ENCODE measurements at regions not wholly inside any gene's neighbourhood (a gene's known extent, or its start where the extent isn't known, plus 50 kb on each side); places are given as distances from the start of the nearest gene placed in this dataset.

DNA sequence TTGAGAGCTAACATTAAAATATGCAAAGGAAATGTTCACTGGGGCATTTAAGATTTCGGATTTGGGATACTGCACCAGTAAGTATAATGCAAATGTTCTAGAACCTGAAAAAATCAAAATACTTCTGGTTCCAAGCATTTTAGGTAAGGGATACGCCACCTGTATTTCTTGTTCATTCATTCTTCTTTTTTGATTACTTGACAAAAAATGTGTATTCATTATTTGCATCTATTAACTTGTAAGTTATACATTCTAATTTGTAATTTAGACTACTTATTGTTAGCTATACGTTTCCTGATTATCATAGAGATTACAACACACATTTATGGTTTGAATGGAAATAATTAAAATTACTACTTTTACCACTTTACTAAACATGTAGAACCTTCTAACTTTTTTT lies 486.9 kb downstream of the SOX5 start:
- intact Hi-C loops (cut with DNase I; ENCODE audit: low total_unique reads) (no loop called here), in situ Hi-C loops (cut with MboI; ENCODE audit: low pct_ligation_motif_present in 1 of 4, low pct_unique_long_range_greater_than_20kb in 1 of 4, low sequenced_read_pairs in 3 of 4) (no loop called here)
- no peak for TF ChIP-seq EP300 (IDR thresholded peaks at IDR 0.05; ENCODE audit: low read depth)
- no peak for TF ChIP-seq POLR2AphosphoS5 (IDR thresholded peaks at IDR 0.05)
- TF ChIP-seq, protein P1, sequence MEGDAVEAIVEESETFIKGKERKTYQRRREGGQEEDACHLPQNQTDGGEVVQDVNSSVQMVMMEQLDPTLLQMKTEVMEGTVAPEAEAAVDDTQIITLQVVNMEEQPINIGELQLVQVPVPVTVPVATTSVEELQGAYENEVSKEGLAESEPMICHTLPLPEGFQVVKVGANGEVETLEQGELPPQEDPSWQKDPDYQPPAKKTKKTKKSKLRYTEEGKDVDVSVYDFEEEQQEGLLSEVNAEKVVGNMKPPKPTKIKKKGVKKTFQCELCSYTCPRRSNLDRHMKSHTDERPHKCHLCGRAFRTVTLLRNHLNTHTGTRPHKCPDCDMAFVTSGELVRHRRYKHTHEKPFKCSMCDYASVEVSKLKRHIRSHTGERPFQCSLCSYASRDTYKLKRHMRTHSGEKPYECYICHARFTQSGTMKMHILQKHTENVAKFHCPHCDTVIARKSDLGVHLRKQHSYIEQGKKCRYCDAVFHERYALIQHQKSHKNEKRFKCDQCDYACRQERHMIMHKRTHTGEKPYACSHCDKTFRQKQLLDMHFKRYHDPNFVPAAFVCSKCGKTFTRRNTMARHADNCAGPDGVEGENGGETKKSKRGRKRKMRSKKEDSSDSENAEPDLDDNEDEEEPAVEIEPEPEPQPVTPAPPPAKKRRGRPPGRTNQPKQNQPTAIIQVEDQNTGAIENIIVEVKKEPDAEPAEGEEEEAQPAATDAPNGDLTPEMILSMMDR (IDR thresholded peaks at IDR 0.05): no peak
- TF ChIP-seq POLR2A (IDR thresholded peaks at IDR 0.05): no peak

DNA sequence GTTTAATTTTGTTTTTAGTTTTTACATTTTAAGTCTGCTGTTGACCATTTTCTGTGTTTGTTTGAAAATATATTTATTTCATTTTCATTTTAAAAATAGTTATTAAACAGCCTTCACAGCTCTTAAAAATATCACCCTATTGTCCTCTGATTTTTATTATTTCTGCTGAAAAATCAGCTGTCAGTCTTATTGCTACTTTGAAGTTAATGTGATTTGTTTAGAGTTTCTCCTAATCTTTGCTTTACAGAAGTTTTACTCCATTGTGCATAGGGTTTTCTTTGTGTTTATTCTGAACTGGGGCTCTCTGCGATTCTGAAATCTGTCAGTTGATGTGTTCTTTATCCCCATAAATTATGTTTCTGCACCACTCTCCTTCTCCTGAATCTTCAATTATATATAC lies 486.3 kb downstream of the SOX5 start:
- Histone ChIP-seq H3K27ac (no peak overlapping the region), H3K4me3 (no peak overlapping the region), H3K36me3 (no peaks in the 10 kb centered on the region), H3K27me3 (no peaks in the 10 kb centered on the region), H3K9me3 (no peaks in the 10 kb centered on the region), H3K4me1 (no peaks in the 10 kb centered on the region)
- TF ChIP-seq, protein P1 (IDR thresholded peaks at IDR 0.05): no peak
- TF ChIP-seq EP300 (IDR thresholded peaks at IDR 0.05; ENCODE audit: low read depth) (no peak), POLR2AphosphoS5 (IDR thresholded peaks at IDR 0.05) (no peak), POLR2A (IDR thresholded peaks at IDR 0.05) (no peak)
- in situ Hi-C loops (cut with MboI; ENCODE audit: low pct_ligation_motif_present in 1 of 4, low pct_unique_long_range_greater_than_20kb in 1 of 4, low sequenced_read_pairs in 3 of 4): no loop called here
- no peak for DNase-seq
- intact Hi-C loops (cut with DNase I; ENCODE audit: low total_unique reads): no loop called here
- WGBS, 2 donors (ENCODE audit: low coverage in 1 of 2): 97 to 100% methylated on average over 1 of the region's 1 CpG

More for the DNA sequence above, 486.9 kb downstream of the SOX5 start:
- no peak overlapping the region for H3K27ac ChIP-seq
- DNase-seq: no peak
- H3K36me3 ChIP-seq: no peaks in the 10 kb centered on the region
- H3K27me3 ChIP-seq: no peaks in the 10 kb centered on the region
- no peak overlapping the region for H3K4me3 ChIP-seq
- WGBS, 2 donors (ENCODE audit: low coverage in 1 of 2): 46% methylated on average over 3 of the region's 3 CpGs
- H3K9me3 ChIP-seq: no peaks in the 10 kb centered on the region
- no peaks in the 10 kb centered on the region for H3K4me1 ChIP-seq

DNA sequence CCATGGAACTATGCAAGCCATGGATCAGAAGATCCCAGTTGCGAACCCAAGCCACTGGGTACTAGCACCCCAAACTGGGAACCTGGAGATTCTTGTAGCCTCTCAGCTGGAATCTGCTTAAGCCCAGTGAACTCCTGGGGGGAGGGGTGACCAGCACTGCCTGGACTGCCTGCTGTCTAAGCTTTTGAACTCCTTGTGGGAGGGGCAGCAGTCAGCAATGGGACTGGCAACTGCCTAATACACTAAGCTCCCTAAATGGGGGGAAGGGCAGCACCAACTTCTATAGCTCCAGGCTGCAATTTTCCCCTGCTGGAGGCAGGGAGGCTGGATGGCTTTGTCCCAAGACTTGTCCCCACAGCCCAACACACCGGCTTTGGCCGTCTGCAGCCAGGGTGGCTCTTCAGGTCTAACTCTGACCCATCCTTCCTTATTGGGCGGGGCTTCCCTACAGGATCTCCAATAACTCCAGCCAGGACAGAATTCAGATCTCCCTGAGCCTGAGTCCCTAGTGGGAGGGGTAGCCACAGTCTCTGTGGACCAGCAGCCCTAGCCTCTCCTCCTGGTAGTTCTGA lies 485.1 kb downstream of the SOX5 start:
- in situ Hi-C loops (cut with MboI; ENCODE audit: low pct_ligation_motif_present in 1 of 4, low pct_unique_long_range_greater_than_20kb in 1 of 4, low sequenced_read_pairs in 3 of 4): no loop called here
- 50 to 78% methylated on average over 1 to 4 of the region's 4 CpGs for WGBS, 2 donors (ENCODE audit: low coverage in 1 of 2)
- no peaks in the 10 kb centered on the region for H3K36me3 ChIP-seq
- TF ChIP-seq POLR2AphosphoS5 (IDR thresholded peaks at IDR 0.05) (no peak), EP300 (IDR thresholded peaks at IDR 0.05; ENCODE audit: low read depth) (no peak)
- H3K27me3 ChIP-seq: no peaks in the 10 kb centered on the region
- intact Hi-C loops (cut with DNase I; ENCODE audit: low total_unique reads): no loop called here
- H3K27ac ChIP-seq: no peak overlapping the region
- DNase-seq: no peak
- no peaks in the 10 kb centered on the region for H3K9me3 ChIP-seq
- H3K4me3 ChIP-seq: no peak overlapping the region
- H3K4me1 ChIP-seq: no peaks in the 10 kb centered on the region

DNA sequence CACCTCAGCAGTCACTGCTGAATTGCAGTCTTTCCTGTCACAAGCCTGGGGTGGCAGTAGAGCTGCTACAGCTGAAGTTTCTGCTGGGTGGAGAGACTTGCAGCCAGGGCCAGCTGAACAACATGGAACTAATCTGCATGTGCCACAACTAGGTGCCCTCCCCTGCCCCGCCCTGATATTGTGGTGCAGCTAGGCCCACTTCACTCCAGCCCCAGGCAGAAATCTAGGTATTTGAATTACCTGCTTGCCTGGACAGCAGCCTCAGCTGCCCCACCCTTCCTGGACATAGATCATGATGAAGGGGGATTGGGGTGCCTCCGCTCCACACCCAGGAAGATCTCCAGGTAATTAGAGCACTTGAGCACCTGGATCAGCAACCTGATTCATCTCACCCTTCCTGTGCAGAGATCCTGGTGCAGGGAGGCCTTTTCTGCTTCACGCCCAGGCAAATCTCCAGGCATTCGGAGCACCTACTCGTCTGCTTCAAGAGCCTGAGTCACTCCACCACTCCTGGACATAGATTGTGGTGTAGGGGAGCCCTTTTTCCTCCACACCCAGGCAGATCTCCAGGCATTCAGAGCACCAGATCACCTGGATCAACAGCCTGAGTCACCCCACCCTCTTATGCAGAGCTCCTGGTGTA lies 477.0 kb downstream of the SOX5 start:
- H3K27me3 ChIP-seq: no peaks in the 10 kb centered on the region
- H3K4me1 ChIP-seq: no peaks in the 10 kb centered on the region
- WGBS, 2 donors (ENCODE audit: low coverage in 1 of 2): 80 to 93% methylated on average over 1 to 5 of the region's 5 CpGs
- DNase-seq: no peak
- TF ChIP-seq POLR2AphosphoS5 (IDR thresholded peaks at IDR 0.05): no peak
- TF ChIP-seq POLR2A (IDR thresholded peaks at IDR 0.05): no peak
- TF ChIP-seq, protein P1 (IDR thresholded peaks at IDR 0.05): no peak
- H3K36me3 ChIP-seq: no peaks in the 10 kb centered on the region
- intact Hi-C loops (cut with DNase I; ENCODE audit: low total_unique reads): no loop called here
- H3K27ac ChIP-seq: no peak overlapping the region
- no peaks in the 10 kb centered on the region for H3K9me3 ChIP-seq
- no peak overlapping the region for H3K4me3 ChIP-seq
- in situ Hi-C loops (cut with MboI; ENCODE audit: low pct_ligation_motif_present in 1 of 4, low pct_unique_long_range_greater_than_20kb in 1 of 4, low sequenced_read_pairs in 3 of 4): no loop called here

GRCh38 chr12:23473071-23473470 lies 476.4 kb downstream of the SOX5 start:
- Histone ChIP-seq H3K27me3 (no peaks in the 10 kb centered on the region), H3K4me1 (no peaks in the 10 kb centered on the region), H3K27ac (no peak overlapping the region), H3K9me3 (no peaks in the 10 kb centered on the region), H3K4me3 (no peak overlapping the region), H3K36me3 (no peaks in the 10 kb centered on the region)
- in situ Hi-C loops (cut with MboI; ENCODE audit: low pct_ligation_motif_present in 1 of 4, low pct_unique_long_range_greater_than_20kb in 1 of 4, low sequenced_read_pairs in 3 of 4) (no loop called here), intact Hi-C loops (cut with DNase I; ENCODE audit: low total_unique reads) (no loop called here)
- TF ChIP-seq POLR2AphosphoS5 (IDR thresholded peaks at IDR 0.05): no peak
- TF ChIP-seq, protein P1 (IDR thresholded peaks at IDR 0.05): no peak
- TF ChIP-seq POLR2A (IDR thresholded peaks at IDR 0.05): no peak
- TF ChIP-seq EP300 (IDR thresholded peaks at IDR 0.05; ENCODE audit: low read depth): no peak
- DNase-seq: no peak
- WGBS, 2 donors (ENCODE audit: low coverage in 1 of 2): 88% methylated on average over 4 of the region's 4 CpGs; no CpG with 5 or more reads in 1 of the 2 donors
